ENCODE measurements at regions not wholly inside any gene's neighbourhood (a gene's known extent, or its start where the extent isn't known, plus 50 kb on each side); places are given as distances from the start of the nearest gene placed in this dataset.

- ATAC-seq, result no peak
- DNase-seq (ENCODE audit: missing footprints), result no peak
- intact Hi-C loops (cut with DNase I), result loop anchor here (5.0 to 10.0 kb wide), 5 partner anchors 77 to 547 kb away; partner anchors contain the start of gene EYA4
These were observed 150.6 kb downstream of the RPS12 start for GRCh38 chr6:132964868-132965382.

- intact Hi-C loops (cut with DNase I), result loop anchor here (5.0 to 10.0 kb wide), 2 partner anchors 74 to 217 kb away; no protein-coding TSS in a partner anchor
- ATAC-seq (no peak), DNase-seq (ENCODE audit: missing footprints) (no peak)
These were observed 153.5 kb downstream of the RPS12 start for GRCh38 chr6:132967871-132968270.

- intact Hi-C loops (cut with DNase I), result loop anchor here (5.0 to 10.0 kb wide), 2 partner anchors 74 to 216 kb away; no protein-coding TSS in a partner anchor
- ATAC-seq, result no peak
- no peak for DNase-seq (ENCODE audit: missing footprints)
These were observed 154.1 kb downstream of the RPS12 start for GRCh38 chr6:132968419-132968950.

- intact Hi-C loops (cut with DNase I), result loop anchor here (5.0 to 10.0 kb wide), 2 partner anchors 73 to 216 kb away; no protein-coding TSS in a partner anchor
- no peak for DNase-seq (ENCODE audit: missing footprints)
- ATAC-seq, result no peak
These were observed 154.8 kb downstream of the RPS12 start for GRCh38 chr6:132969196-132969595.

- DNase-seq (ENCODE audit: missing footprints) (no peak), ATAC-seq (no peak)
- intact Hi-C loops (cut with DNase I), result loop anchor here (5.0 kb wide), 1 partner anchor 86 kb away; no protein-coding TSS in a partner anchor
These were observed 157.3 kb downstream of the RPS12 start for GRCh38 chr6:132971676-132972075.

GRCh38 chr6:132972254-132972653 lies 157.9 kb downstream of the RPS12 start:
- intact Hi-C loops (cut with DNase I), result loop anchor here (5.0 kb wide), 1 partner anchor 85 kb away; no protein-coding TSS in a partner anchor
- ATAC-seq (no peak), DNase-seq (ENCODE audit: missing footprints) (no peak)

GRCh38 chr6:132972971-132973370 lies 158.6 kb downstream of the RPS12 start:
- intact Hi-C loops (cut with DNase I), result loop anchor here (5.0 kb wide), 1 partner anchor 84 kb away; no protein-coding TSS in a partner anchor
- ATAC-seq (no peak), DNase-seq (ENCODE audit: missing footprints) (no peak)

- intact Hi-C loops (cut with DNase I), result loop anchor here (5.0 kb wide), 1 partner anchor 84 kb away; no protein-coding TSS in a partner anchor
- ATAC-seq (no peak), DNase-seq (ENCODE audit: missing footprints) (no peak)
These were observed 159.2 kb downstream of the RPS12 start for GRCh38 chr6:132973514-132973993.

GRCh38 chr6:132974122-132974521 lies 159.8 kb downstream of the RPS12 start:
- intact Hi-C loops (cut with DNase I), result loop anchor here (5.0 kb wide), 1 partner anchor 83 kb away; no protein-coding TSS in a partner anchor
- DNase-seq (ENCODE audit: missing footprints) (no peak), ATAC-seq (no peak)

GRCh38 chr6:132977413-132977812 lies 163.0 kb downstream of the RPS12 start:
- intact Hi-C loops (cut with DNase I), result no loop called here
- DNase-seq (ENCODE audit: missing footprints) (no peak), ATAC-seq (no peak)

GRCh38 chr6:132978685-132979084 lies 164.3 kb downstream of the RPS12 start:
- no peak for ATAC-seq
- intact Hi-C loops (cut with DNase I), result no loop called here
- DNase-seq (ENCODE audit: missing footprints), result no peak

- ATAC-seq (no peak), DNase-seq (ENCODE audit: missing footprints) (no peak)
- intact Hi-C loops (cut with DNase I), result no loop called here
These were observed 179.4 kb downstream of the RPS12 start for GRCh38 chr6:132993738-132994137.

GRCh38 chr6:132995009-132995408 lies 180.6 kb downstream of the RPS12 start:
- ATAC-seq (no peak), DNase-seq (ENCODE audit: missing footprints) (no peak)
- intact Hi-C loops (cut with DNase I), result no loop called here

GRCh38 chr6:132995432-132995831 lies 181.1 kb downstream of the RPS12 start:
- ATAC-seq, result no peak
- intact Hi-C loops (cut with DNase I), result no loop called here
- DNase-seq (ENCODE audit: missing footprints), result no peak

- no peak for DNase-seq (ENCODE audit: missing footprints)
- intact Hi-C loops (cut with DNase I), result no loop called here
- ATAC-seq, result no peak
These were observed 184.0 kb downstream of the RPS12 start for GRCh38 chr6:132998418-132998817.

GRCh38 chr6:133001040-133001565 lies 186.7 kb downstream of the RPS12 start:
- ATAC-seq, result no peak
- intact Hi-C loops (cut with DNase I), result no loop called here
- no peak for DNase-seq (ENCODE audit: missing footprints)

- DNase-seq (ENCODE audit: missing footprints), result no peak
- intact Hi-C loops (cut with DNase I), result no loop called here
- ATAC-seq, result no peak
These were observed 190.0 kb downstream of the RPS12 start for GRCh38 chr6:133004304-133004884.

GRCh38 chr6:133012774-133013173 lies 198.4 kb downstream of the RPS12 start:
- DNase-seq (ENCODE audit: missing footprints), result no peak
- ATAC-seq, result no peak
- intact Hi-C loops (cut with DNase I), result no loop called here

GRCh38 chr6:133016631-133017030 lies 202.3 kb downstream of the RPS12 start:
- ATAC-seq, result no peak
- intact Hi-C loops (cut with DNase I), result no loop called here
- no peak for DNase-seq (ENCODE audit: missing footprints)

GRCh38 chr6:133017581-133017980 lies 203.2 kb downstream of the RPS12 start:
- ATAC-seq (no peak), DNase-seq (ENCODE audit: missing footprints) (no peak)
- intact Hi-C loops (cut with DNase I), result no loop called here
